GM21529 (cell line): ENCODE measurements at regions not wholly inside any gene's neighbourhood (a gene's known extent, or its start where the extent isn't known, plus 50 kb on each side); places are given as distances from the start of the nearest gene placed in this dataset.

ENCODE experiments used
- ATAC-seq: cut with Tn5 transposase; IDR thresholded peaks from one replicate; pipeline ENCODE4 v1.9.1; 2021; ENCODE audit not compliant: unreplicated experiment

DNA sequence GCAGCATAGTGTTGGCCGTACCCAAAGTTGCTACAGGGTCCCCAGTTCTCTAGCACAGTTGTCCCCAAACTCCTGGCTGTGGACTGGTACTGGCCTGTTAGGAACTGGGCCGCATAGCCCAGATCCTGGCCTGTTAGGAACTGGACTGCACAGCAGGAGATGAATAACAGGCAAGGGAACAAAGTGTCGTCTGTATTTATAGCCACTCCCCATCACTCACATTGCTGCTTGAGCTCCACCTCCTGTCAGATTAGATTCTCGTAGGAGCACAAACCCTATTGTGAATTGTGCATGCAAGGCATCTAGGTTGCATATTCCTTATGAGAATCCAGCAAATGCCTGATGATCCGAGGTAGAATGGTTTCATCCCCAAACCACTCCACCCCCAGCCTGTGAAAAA, 604.0 kb upstream of the LMCD1 start:
- ATAC-seq, result no peak

- no peak for ATAC-seq
These were observed 588.3 kb upstream of the LMCD1 start for GRCh38 chr3:7913283-7913682.

- ATAC-seq, result no peak
These were observed 586.3 kb upstream of the LMCD1 start for GRCh38 chr3:7915356-7915755.

DNA sequence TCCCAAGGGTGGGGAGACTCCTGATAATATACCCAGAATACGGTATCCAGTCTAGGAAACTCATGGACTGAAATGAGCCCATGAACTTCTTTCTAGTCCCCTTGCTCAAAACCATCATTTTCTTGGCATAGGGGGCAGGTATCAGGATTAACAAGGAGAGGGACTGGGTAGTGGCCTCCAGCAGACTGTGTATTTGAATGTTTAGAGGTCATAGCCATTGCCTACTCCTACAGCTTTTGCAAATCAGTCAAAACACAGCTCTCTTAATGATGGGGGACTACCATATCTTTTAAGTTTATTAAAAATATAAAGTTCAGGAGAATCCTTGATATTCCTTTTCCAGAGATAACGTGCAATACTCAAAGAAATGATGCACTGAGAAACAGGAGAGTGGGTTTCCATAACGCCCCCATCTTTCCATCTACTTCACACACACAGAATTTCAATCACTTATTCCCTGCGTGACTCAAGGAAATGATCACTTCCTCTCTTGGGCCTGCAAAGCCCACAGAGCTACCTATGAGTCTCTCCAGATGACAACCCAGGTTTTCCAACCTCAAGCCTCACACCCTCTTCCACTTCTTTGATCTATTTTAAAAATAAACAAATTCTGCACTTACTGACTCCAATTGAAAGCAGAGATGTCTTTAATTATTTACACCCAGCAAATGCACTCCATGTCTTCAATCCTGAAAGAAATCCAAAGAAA, 584.0 kb upstream of the LMCD1 start:
- ATAC-seq, result no peak

GRCh38 chr3:7920211-7920610, 581.4 kb upstream of the LMCD1 start:
- ATAC-seq, result no peak

DNA sequence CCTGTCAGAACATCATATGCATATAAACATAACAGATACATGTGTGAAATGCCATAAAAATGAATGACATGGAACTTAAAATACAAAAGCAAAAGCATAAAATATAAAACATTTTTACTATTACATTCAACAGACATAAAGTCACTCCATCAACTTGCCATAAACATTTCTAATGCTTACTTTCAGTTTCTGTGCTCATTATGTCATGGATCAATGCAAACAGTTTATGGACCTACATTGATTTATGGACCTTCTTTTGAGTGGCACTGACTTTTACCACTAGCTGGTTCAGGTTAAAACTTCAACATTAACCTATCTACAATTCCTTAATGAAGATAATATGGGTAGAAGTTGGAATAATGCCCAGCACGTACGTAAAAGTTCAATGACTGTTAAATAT, 577.4 kb upstream of the LMCD1 start:
- ATAC-seq, result no peak

DNA sequence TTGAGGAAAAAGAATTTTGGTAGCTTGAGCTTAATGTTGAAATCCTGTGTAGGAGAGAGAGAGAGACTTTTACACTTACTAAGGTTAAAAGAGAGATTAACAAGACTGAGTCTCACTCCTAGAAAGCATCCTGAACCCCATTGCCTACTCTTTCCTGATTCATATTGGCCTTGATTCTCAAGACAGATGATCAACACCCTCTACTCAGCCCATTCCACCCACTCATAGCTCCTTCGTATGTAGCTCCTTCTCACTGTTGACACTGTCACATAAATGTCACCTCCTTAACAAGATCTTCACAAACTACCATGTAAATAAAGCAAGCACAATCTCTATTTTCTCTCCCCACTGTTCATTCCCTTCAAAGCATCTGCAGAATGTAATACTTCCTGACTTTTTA, 574.6 kb upstream of the LMCD1 start:
- no peak for ATAC-seq

GRCh38 chr3:7927864-7928263, 573.8 kb upstream of the LMCD1 start:
- ATAC-seq, result no peak

- ATAC-seq, result no peak
These were observed 572.2 kb upstream of the LMCD1 start for GRCh38 chr3:7929319-7929889.

DNA sequence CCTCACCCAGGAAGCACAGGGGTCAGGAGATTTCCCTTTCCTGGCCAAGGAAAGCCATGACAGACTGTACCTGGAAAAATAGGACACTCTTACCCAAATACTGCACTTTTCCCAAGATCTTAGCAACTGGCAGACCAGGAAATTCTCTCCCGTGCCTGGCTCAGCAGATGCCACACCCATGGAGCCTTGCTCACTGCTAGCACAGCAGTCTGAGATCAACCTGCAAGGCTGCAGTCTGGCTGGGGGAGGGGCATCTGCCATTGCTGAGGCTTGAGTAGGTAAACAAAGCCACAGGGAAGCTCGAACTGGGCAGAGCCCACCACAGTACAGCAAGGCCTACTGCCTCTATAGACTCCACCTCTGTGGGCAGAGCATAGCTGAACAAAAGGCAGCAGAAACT, 567.3 kb upstream of the LMCD1 start:
- ATAC-seq, result no peak

GRCh38 chr3:7947930-7948329, 553.7 kb upstream of the LMCD1 start:
- ATAC-seq, result no peak

DNA sequence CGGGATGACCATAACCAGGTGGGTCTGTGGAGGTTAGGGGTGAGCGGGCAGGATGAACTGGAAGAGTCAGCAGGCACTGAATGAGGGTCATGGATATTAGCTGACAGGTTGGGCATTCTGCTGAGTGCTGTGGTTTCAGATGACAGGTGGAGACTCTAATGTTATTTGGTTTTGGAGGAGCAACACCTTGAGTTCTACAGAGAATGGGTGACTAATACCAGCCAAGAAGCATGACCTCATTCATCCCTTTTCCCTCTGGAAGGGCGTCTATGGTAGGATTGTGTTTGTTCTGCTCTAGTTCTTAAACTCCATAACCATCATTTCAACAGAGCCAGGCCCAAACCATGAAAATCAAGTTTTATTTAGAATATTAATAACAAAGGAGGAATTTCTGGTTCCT, 550.7 kb upstream of the LMCD1 start:
- no peak for ATAC-seq

DNA sequence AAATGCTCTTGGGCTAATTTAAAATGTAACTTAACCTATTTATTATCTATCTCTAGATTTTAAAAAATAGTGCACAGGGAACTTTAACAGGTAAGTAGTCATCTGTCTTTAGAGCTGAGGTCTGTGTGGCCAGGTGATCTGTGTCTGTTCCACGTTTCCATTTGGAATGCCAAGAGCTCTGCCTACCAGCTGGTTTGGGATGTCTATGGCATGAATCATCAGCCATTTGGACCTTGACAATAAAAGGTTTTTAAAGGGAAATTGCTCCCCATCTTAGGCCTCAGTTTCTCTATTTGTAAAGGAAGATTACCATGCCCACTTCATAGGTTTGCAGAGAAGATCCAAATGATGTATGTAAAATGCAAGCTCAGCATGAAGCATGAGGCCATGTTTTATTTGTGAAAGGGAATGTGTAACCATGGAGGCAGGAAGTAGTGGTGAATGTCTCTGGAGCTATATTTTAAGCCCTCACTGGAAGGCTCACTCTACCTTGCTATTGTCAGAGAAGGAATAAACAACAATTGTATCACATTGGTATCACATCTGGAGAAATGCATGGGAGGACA, 548.1 kb upstream of the LMCD1 start:
- no peak for ATAC-seq

DNA sequence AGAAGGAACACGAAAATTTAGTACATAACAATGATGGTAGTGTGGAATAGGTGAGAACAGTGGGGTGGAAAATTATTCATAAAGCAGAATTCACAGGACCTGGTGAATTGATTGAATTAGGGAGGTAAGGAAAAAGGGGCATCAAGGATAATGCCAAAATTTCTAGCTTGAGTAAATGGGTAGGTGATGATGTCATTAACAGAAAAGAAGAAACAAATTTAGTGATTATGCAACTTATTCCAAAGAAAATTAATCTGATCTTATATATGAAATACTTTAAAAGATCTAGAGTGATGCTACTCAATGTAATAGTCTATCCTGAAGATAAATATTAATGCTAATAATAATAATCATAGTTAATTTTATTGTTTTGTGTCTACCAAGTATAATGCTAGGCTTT, 544.6 kb upstream of the LMCD1 start:
- ATAC-seq, result no peak

- ATAC-seq, result no peak
These were observed 542.5 kb upstream of the LMCD1 start for GRCh38 chr3:7959094-7959493.

DNA sequence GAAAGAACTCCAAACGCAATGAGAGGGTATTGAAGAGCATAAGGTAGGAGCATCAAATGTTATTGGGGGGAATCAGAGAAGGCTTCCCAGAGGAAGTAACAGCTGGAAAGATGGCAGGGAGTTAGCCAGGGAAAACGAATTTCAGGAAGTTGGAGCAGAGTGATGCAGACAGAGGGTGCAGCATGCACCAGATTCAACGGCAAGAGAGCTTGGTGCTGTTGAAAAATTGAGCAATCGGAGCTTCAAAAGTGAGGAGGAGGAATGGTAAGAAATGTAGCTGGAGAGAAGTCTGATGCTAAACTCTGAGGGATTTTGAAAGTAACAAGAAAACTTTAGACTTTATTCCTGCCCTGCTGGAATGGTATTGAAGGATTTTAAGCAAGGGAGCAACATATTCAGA, 541.0 kb upstream of the LMCD1 start:
- ATAC-seq, result no peak

DNA sequence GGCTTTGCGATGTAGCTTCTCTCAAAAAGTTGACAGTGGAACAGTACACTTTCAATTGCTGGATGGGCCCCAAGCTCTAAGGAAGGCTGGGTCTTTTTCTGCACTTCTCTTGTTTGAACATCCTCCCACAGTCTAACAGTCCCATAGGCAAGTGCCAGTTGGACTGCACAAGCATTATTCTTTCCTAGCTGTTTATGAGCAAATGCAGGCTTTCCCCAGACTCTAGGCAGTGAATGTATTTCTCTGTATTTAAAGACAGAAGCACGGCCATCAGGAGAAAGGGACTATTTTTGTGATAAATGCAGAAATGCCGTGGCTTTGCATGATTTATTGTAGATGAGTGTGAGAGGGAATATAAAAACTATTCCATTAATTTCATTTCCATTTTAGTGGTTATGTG, 539.3 kb upstream of the LMCD1 start:
- ATAC-seq, result no peak

DNA sequence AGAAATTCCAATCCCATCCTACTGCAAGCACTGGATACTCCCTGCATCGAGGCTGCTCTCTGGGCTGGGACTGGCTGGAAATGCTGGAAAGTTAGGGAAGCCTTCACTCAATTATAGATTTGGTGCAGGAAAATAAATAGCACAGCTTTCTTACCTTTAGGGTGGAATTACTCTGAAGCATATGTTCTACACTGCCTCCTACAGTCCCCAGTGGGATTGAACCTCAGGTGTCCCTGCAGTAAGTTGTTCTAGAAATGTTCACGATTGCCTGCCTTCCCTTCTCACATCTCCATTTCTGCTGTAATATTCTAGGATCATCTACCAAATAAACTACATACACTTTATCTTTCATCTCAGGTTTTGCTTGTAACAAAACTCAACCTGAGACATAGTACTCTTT, 536.7 kb upstream of the LMCD1 start:
- no peak for ATAC-seq

GRCh38 chr3:7973006-7973405, 528.6 kb upstream of the LMCD1 start:
- no peak for ATAC-seq

DNA sequence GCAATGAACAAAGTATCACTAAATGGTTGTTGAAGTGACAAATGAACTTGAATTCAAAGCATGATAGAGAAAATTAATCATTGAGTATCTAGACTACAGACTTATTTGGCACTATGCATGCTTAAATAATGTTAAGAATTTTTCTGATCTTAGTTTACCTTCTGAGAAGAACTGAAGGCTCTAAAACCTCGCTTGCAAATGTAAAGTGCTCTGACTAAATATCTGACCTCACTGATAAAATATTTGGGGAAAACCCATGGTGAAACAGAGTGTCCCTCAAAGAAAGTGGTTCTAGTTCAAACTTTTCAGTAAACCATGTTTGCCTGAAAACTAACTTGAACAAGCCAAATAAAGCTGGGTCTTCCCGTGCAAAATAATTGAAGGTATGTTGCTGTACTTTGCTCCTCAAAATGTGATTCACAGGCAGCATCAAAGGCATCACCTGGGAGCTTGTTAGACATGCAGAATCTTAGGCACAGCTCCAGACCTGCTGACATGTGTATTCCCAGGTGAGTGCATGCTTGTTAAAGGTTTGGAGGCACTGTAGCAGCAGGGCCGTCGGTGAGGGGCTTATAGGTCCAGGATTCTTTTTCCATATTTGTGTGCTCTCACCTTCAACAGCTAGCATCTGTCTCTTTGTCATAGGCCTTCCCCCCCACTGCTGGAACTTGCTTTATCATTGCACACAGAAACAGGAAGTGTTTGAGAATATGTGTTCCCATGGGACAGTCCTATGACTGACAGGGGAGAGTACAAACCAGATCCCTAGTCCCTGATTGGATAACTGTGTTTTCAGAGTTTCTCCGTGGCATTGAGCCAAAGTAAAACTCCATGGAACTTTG, 524.2 kb upstream of the LMCD1 start:
- ATAC-seq, result no peak

GRCh38 chr3:7978087-7978422, 523.6 kb upstream of the LMCD1 start:
- no peak for ATAC-seq

DNA sequence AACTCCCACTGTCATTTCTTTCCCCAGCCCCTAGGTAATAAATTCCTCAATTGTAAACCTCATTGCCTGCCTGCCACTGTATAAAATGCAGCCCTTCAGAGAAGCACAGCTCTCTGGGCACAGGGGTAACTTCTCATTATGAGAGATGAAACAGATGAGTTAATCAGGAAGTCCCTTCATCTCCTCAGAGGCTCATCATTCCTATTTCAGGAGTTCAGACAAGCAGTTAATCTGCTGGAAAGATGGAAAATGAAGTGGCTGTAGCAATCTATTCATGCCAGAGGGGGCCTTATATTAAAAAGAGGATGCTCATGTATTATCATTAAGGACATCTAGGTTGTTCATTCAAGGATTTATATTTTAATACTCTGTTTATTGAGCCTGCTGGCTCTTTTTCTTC, 519.5 kb upstream of the LMCD1 start:
- no peak for ATAC-seq
